Fibroblast of pulmonary artery (primary cell): ENCODE measurements at regions not wholly inside any gene's neighbourhood (a gene's known extent, or its start where the extent isn't known, plus 50 kb on each side); places are given as distances from the start of the nearest gene placed in this dataset.
"Not testable (repeated sequence)": the region's sequence is repeated elsewhere in the genome, so short reads cannot be mapped to it uniquely, and the experiment has no call there.

Source experiments
- DNase-seq: peaks from one replicate; pipeline ENCODE4 v3.0.0-alpha.2; 2010; ENCODE audit warnings: low read depth
- H3K4me3 ChIP-seq: replicated peaks from 2 replicates; pipeline ENCODE4 v1.5.1; 2011; ENCODE audit warnings: low read depth, mild to moderate bottlenecking, control low read depth, low read length, moderate library complexity
- TF ChIP-seq, protein P1 (sequence below): IDR thresholded peaks from 2 replicates; pipeline ENCODE4 v1.5.1; 2011; ENCODE audit warnings: mild to moderate bottlenecking, control low read depth, low read length, inconsistent platforms; ENCODE audit errors: missing control alignments

DNA sequence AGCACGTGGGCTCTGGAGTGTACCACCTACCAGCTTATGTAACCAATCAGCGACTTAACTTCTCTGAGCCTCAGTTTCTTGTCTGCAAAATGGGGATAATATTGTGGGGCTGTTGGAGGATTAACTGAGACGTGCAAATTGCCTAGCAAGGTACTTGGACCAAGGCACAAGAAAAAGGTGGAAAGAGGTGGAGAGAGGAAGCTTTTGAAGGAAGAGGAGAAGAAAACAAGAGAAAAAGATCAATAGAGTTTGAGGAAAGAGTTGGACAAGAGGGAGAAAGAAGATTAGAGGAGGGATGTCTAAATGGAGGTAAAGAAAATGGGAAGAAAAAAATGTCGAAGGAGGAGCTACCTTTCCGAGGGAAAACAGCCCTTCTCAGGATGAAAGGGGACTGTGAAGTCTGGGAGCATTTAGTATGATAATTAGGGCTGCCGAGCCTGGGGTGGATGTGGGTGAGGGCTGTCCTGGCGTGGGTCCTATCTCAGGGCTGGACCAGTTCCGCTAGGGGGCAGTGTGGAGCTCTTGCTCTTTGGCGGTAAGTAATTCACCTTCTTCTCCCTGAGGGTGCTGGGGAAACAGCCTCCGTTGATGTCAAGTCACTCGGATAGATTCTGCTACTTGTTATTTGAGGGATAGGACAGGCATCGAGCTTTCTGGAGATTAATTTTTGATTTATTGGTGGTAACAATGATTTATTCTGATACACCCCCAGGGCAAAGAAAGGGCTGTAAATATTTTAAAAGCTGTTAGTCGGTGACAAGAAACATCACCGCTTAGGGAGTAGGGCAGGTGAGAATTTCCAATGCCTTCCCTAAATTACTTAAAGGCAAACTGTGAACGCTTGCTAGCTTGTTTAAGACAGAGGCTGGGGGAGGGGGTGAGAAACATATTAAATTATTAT, 79.0 kb upstream of the NFASC start:
- TF ChIP-seq, protein P1, sequence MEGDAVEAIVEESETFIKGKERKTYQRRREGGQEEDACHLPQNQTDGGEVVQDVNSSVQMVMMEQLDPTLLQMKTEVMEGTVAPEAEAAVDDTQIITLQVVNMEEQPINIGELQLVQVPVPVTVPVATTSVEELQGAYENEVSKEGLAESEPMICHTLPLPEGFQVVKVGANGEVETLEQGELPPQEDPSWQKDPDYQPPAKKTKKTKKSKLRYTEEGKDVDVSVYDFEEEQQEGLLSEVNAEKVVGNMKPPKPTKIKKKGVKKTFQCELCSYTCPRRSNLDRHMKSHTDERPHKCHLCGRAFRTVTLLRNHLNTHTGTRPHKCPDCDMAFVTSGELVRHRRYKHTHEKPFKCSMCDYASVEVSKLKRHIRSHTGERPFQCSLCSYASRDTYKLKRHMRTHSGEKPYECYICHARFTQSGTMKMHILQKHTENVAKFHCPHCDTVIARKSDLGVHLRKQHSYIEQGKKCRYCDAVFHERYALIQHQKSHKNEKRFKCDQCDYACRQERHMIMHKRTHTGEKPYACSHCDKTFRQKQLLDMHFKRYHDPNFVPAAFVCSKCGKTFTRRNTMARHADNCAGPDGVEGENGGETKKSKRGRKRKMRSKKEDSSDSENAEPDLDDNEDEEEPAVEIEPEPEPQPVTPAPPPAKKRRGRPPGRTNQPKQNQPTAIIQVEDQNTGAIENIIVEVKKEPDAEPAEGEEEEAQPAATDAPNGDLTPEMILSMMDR: peak; percentile 75
- DNase-seq: peak; percentile 60
- H3K4me3 ChIP-seq: no peak overlapping the region

GRCh38 chr1:204792354-204792692, 78.3 kb upstream of the NFASC start:
- no peak for DNase-seq
- no peak overlapping the region for H3K4me3 ChIP-seq
- TF ChIP-seq, protein P1: no peak

GRCh38 chr1:204793259-204793914, 77.3 kb upstream of the NFASC start:
- DNase-seq: no peak
- no peak overlapping the region for H3K4me3 ChIP-seq
- TF ChIP-seq, protein P1: no peak

DNA sequence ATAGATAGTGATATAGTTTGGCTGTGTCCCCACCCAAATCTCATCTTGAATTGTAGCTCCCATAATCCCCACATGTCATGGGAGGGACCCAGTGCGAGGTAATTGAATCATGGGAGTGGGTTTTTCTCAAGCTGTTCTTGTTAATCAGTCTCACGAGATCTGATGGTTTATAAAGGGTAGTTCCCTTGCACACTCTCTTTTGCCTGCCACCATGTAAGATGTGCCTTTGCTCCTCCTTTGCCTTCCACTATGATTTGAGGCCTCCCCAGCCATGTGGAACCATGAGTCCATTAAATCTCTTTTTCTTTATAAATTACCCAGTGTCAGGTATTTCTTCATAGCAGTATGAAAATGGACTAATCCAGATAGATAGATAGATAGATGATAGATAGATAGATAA, 73.8 kb upstream of the NFASC start:
- not testable (repeated sequence) for H3K4me3 ChIP-seq, DNase-seq

DNA sequence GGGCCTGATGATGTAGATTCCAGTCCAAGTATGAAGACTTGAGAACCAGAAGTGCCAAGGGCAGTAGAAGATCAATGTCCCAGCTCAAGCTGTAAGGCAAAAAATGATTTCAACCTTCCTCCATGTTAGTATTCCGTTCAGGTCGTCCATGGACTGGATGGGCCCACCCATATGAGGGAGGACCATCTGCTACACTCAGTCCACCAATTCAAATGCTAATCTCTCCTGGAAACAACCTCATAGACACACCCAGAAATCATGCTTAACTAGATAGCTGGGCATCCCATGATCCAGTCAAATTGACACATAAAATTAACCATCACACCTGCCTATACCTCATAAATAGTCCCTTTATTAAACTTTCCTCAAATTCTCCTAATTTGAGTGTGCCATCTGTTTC, 73.3 kb upstream of the NFASC start:
- TF ChIP-seq, protein P1: no peak
- no peak for DNase-seq
- no peak overlapping the region for H3K4me3 ChIP-seq

DNA sequence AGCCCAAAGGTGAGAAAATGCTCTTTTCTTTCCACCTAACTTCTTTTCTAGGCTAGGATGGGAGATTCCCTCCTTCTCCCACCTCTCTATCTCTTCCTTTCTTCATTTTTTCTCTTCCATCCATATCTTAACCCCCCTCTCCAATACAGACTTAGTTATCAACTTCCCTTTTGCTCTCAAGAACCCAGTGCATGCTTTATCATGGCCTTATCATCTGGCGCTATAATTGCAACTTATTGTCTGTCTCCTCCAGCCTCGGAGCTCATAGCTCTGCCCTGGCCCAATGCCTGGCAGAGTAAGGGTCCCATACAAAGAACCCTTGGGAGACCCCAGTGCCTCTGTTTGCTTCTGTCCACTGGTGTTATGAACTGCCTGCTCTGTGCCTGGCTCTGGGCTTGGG, 71.0 kb upstream of the NFASC start:
- no peak overlapping the region for H3K4me3 ChIP-seq
- TF ChIP-seq, protein P1: no peak
- DNase-seq: no peak

GRCh38 chr1:204801211-204801610, 69.5 kb upstream of the NFASC start:
- TF ChIP-seq, protein P1: no peak
- DNase-seq: no peak
- no peak overlapping the region for H3K4me3 ChIP-seq
